H9 (cell line): ENCODE measurements at regions not wholly inside any gene's neighbourhood (a gene's known extent, or its start where the extent isn't known, plus 50 kb on each side); places are given as distances from the start of the nearest gene placed in this dataset.
"Not testable (repeated sequence)": the region's sequence is repeated elsewhere in the genome, so short reads cannot be mapped to it uniquely, and the experiment has no call there.

Experiments used
- DNase-seq: peaks from one replicate; pipeline ENCODE4 v3.0.0-alpha.2; 2017
- H2AFZ ChIP-seq: one replicate; pipeline ENCODE4 v1.6.1; 2013; ENCODE audit warnings: mild to moderate bottlenecking, low read length, control low read depth, moderate library complexity
- H2AK5ac ChIP-seq: 2 replicates; pipeline ENCODE4 v1.6.1; 2013; ENCODE audit warnings: low read length, control low read depth, mixed read lengths; ENCODE audit not compliant: insufficient read length
- H2BK120ac ChIP-seq: one replicate; pipeline ENCODE4 v1.6.1; 2013; ENCODE audit warnings: low read depth, mild to moderate bottlenecking, low read length, control low read depth, inconsistent platforms; ENCODE audit not compliant: poor library complexity, severe bottlenecking
- H2BK12ac ChIP-seq: 2 replicates; pipeline ENCODE4 v1.6.1; 2013; ENCODE audit warnings: low read length, control low read depth, mixed read lengths, low read depth; ENCODE audit not compliant: insufficient read length
- H2BK15ac ChIP-seq: 2 replicates; pipeline ENCODE4 v1.6.1; 2013; ENCODE audit warnings: low read depth, low read length, control low read depth
- H2BK20ac ChIP-seq: one replicate; pipeline ENCODE4 v1.6.1; 2013; ENCODE audit warnings: low read depth, mild to moderate bottlenecking, low read length, control low read depth, inconsistent platforms; ENCODE audit not compliant: poor library complexity, severe bottlenecking
- H2BK5ac ChIP-seq: 2 replicates; pipeline ENCODE4 v1.6.1; 2013; ENCODE audit warnings: low read length, control low read depth, mixed read lengths; ENCODE audit not compliant: insufficient read length
- H3K14ac ChIP-seq: 2 replicates; pipeline ENCODE4 v1.6.1; 2013; ENCODE audit warnings: low read length, control low read depth; ENCODE audit not compliant: insufficient read depth
- H3K18ac ChIP-seq: 2 replicates; pipeline ENCODE4 v1.6.1; 2013; ENCODE audit warnings: low read depth, mild to moderate bottlenecking, mixed read lengths, low read length, control low read depth; ENCODE audit not compliant: insufficient read length
- H3K23ac ChIP-seq: 2 replicates; pipeline ENCODE4 v1.6.1; 2013; ENCODE audit warnings: low read length, control low read depth, mixed read lengths, low read depth; ENCODE audit not compliant: insufficient read length
- H3K23me2 ChIP-seq: 2 replicates; pipeline ENCODE4 v1.6.1; 2013; ENCODE audit warnings: low read depth, mild to moderate bottlenecking, mixed read lengths, low read length, control low read depth; ENCODE audit not compliant: insufficient read length, poor library complexity, severe bottlenecking
- H3K27ac ChIP-seq: 2 replicates; pipeline ENCODE4 v1.5.1; 2013; ENCODE audit warnings: low read length, control low read depth, mixed read lengths, low read depth; ENCODE audit not compliant: insufficient read length
- H3K27me3 ChIP-seq: 2 replicates; pipeline ENCODE4 v1.6.1; 2013; ENCODE audit warnings: low read length, control low read depth, inconsistent platforms; ENCODE audit not compliant: insufficient read depth
- H3K4ac ChIP-seq: 2 replicates; pipeline ENCODE4 v1.6.1; 2013; ENCODE audit warnings: low read depth, mild to moderate bottlenecking, control low read depth, inconsistent platforms, low read length, moderate library complexity
- H3K4me1 ChIP-seq: 2 replicates; pipeline ENCODE4 v1.6.1; 2013; ENCODE audit warnings: low read length, control low read depth, inconsistent platforms; ENCODE audit not compliant: insufficient read depth
- H3K4me2 ChIP-seq: 2 replicates; pipeline ENCODE4 v1.6.1; 2013; ENCODE audit warnings: low read length, control low read depth, mixed read lengths; ENCODE audit not compliant: insufficient read length, insufficient read depth
- H3K56ac ChIP-seq: 2 replicates; pipeline ENCODE4 v1.6.1; 2013; ENCODE audit warnings: low read depth, mild to moderate bottlenecking, mixed read lengths, low read length, control low read depth; ENCODE audit not compliant: insufficient read length
- H3K79me1 ChIP-seq: 2 replicates; pipeline ENCODE4 v1.6.1; 2013; ENCODE audit warnings: low read depth, mild to moderate bottlenecking, moderate library complexity, low read length, control low read depth, inconsistent platforms; ENCODE audit not compliant: insufficient read depth, poor library complexity, severe bottlenecking
- H3K79me2 ChIP-seq: 2 replicates; pipeline ENCODE4 v1.6.1; 2013; ENCODE audit warnings: low read length, control low read depth, inconsistent platforms; ENCODE audit not compliant: insufficient read depth
- H3K9ac ChIP-seq: 2 replicates; pipeline ENCODE4 v1.6.1; 2013; ENCODE audit warnings: low read length, control low read depth, mixed read lengths; ENCODE audit not compliant: insufficient read length; ENCODE audit errors: extremely low read depth
- H3K9me3 ChIP-seq: one replicate; pipeline ENCODE4 v1.6.1; 2013; ENCODE audit warnings: low read depth, low read length, inconsistent platforms; ENCODE audit not compliant: control insufficient read depth
- H3T11ph ChIP-seq: one replicate; pipeline ENCODE4 v1.6.1; 2013; ENCODE audit warnings: mild to moderate bottlenecking, low read length, control low read depth, inconsistent platforms
- H4K20me1 ChIP-seq: one replicate; pipeline ENCODE4 v1.6.1; 2013; ENCODE audit not compliant: control insufficient read depth, insufficient read length, insufficient read depth
- H4K5ac ChIP-seq: 2 replicates; pipeline ENCODE4 v1.6.1; 2013; ENCODE audit warnings: low read depth, mild to moderate bottlenecking, mixed read lengths, low read length, control low read depth; ENCODE audit not compliant: insufficient read length
- H4K8ac ChIP-seq: replicated peaks from 2 replicates; pipeline ENCODE4 v1.6.1; 2013; ENCODE audit warnings: low read length, control low read depth, mixed read lengths, low read depth; ENCODE audit not compliant: insufficient read length
- H4K91ac ChIP-seq: 2 replicates; pipeline ENCODE4 v1.6.1; 2013; ENCODE audit warnings: low read depth, mild to moderate bottlenecking, moderate library complexity, mixed read lengths, low read length, control low read depth; ENCODE audit not compliant: insufficient read length
- H3K27ac Mint-ChIP-seq, 3 experiments: 2 replicates in 2 of 3; 3 replicates in 1 of 3; pipeline ENCODE4 v1.8.0; 2020 to 2021; ENCODE audit warnings: mixed read lengths in 3 of 3, mild to moderate bottlenecking in 1 of 3, moderate library complexity in 1 of 3
- H3K27me3 Mint-ChIP-seq: 2 replicates; pipeline ENCODE4 v1.8.0; 2021; ENCODE audit warnings: low read depth, mild to moderate bottlenecking, moderate library complexity, mixed read lengths
- H3K36me3 Mint-ChIP-seq, 3 experiments: 2 replicates in 2 of 3; 3 replicates in 1 of 3; pipeline ENCODE4 v1.8.0; 2020 to 2021; ENCODE audit warnings: low read depth in 3 of 3, mixed read lengths in 3 of 3; ENCODE audit not compliant: insufficient read depth in 1 of 3
- H3K4me1 Mint-ChIP-seq, 2 experiments: 2 replicates each; pipeline ENCODE4 v1.8.0; 2020; ENCODE audit warnings: mixed read lengths in 2 of 2
- H3K4me3 Mint-ChIP-seq, 2 experiments: 2 replicates in 1 of 2; 3 replicates in 1 of 2; pipeline ENCODE4 v1.8.0; 2020 to 2021; ENCODE audit warnings: mild to moderate bottlenecking in 2 of 2, mixed read lengths in 2 of 2, moderate library complexity in 1 of 2
- H3K9me3 Mint-ChIP-seq, 2 experiments: 2 replicates in 1 of 2; 3 replicates in 1 of 2; pipeline ENCODE4 v1.8.0; 2020; ENCODE audit warnings: mild to moderate bottlenecking in 2 of 2, mixed read lengths in 2 of 2, moderate library complexity in 1 of 2
- CTCF ChIP-seq: fragments of 200-600 bp; sonication (generic); conservative IDR thresholded peaks from 3 replicates; pipeline ENCODE4 v1.8.0; 2021; ENCODE audit warnings: antibody characterized with exemption, mild to moderate bottlenecking
- WGBS: extraction: QIAGEN DNeasy Blood & Tissue Kit; methylation state at CpG from one replicate; pipeline ENCODE4 v1.1.7; 2013; ENCODE audit warnings: missing lambda C conversion rate, low lambda C conversion rate, mixed read lengths; ENCODE audit not compliant: insufficient read length; ENCODE audit errors: extremely low coverage; 5-methylcytosine and 5-hydroxymethylcytosine counted together

GRCh38 chr22:11285116-11285838 lies 4242.7 kb upstream of the OR11H1 start:
- not testable (repeated sequence) for H4K8ac ChIP-seq, H2AFZ ChIP-seq, H3K23ac ChIP-seq, H3K4me2 ChIP-seq, H3K56ac ChIP-seq, H3K4me1 Mint-ChIP-seq, H3K14ac ChIP-seq, H4K20me1 ChIP-seq, H2BK15ac ChIP-seq, H2AK5ac ChIP-seq, H3K4ac ChIP-seq, H3K4me3 Mint-ChIP-seq, H3T11ph ChIP-seq, H2BK120ac ChIP-seq, H3K27me3 ChIP-seq, H4K91ac ChIP-seq, H2BK5ac ChIP-seq, H3K27ac ChIP-seq, H2BK12ac ChIP-seq, H3K27ac Mint-ChIP-seq, H3K4me1 ChIP-seq, H3K9ac ChIP-seq, H3K79me2 ChIP-seq, H2BK20ac ChIP-seq, H3K79me1 ChIP-seq, H3K18ac ChIP-seq, DNase-seq, H3K23me2 ChIP-seq, H4K5ac ChIP-seq, H3K27me3 Mint-ChIP-seq
- no CpG with 5 or more reads among the region's 32 CpGs for WGBS
- H3K36me3 Mint-ChIP-seq, result peaks cover 14 to 33% (median 26%) of the 10 kb centered on the region in 3 experiments
- peak; percentile 38; the same call in 2 of the 3 replicates for TF ChIP-seq CTCF
- H3K9me3 ChIP-seq, result peaks cover 34% of the 10 kb centered on the region
- H3K9me3 Mint-ChIP-seq, result peaks cover 55 to 56% of the 10 kb centered on the region in 2 experiments

- not testable (repeated sequence) for H3K23ac ChIP-seq, H3K79me1 ChIP-seq, H3K4me1 Mint-ChIP-seq, H2BK12ac ChIP-seq, H3K4ac ChIP-seq, H2BK15ac ChIP-seq, H3K56ac ChIP-seq, DNase-seq, H3K9ac ChIP-seq, H3K27ac Mint-ChIP-seq, H2AK5ac ChIP-seq, H3K79me2 ChIP-seq, H4K5ac ChIP-seq, H3K14ac ChIP-seq, H2BK120ac ChIP-seq, H2BK5ac ChIP-seq, H3K4me2 ChIP-seq, H3K27me3 Mint-ChIP-seq, H3K4me3 Mint-ChIP-seq, H2AFZ ChIP-seq, H3K18ac ChIP-seq, H3K27ac ChIP-seq, H2BK20ac ChIP-seq, H4K8ac ChIP-seq, H3K4me1 ChIP-seq, H3T11ph ChIP-seq, H4K91ac ChIP-seq, H3K27me3 ChIP-seq, H3K23me2 ChIP-seq, H4K20me1 ChIP-seq
- peaks cover 37% of the 10 kb centered on the region for H3K9me3 ChIP-seq
- Mint-ChIP-seq H3K9me3 (peaks cover 60 to 61% of the 10 kb centered on the region in 2 experiments), H3K36me3 (peaks cover 14 to 38% (median 28%) of the 10 kb centered on the region in 3 experiments)
- no CpG with 5 or more reads among the region's 5 CpGs for WGBS
Measured at GRCh38 chr22:11285839-11286205, 4242.2 kb upstream of the OR11H1 start.
